Activated T-cell treated with anti-CD3 and anti-CD28 coated beads for 48 hours (primary cell): ENCODE measurements at regions not wholly inside any gene's neighbourhood (a gene's known extent, or its start where the extent isn't known, plus 50 kb on each side); places are given as distances from the start of the nearest gene placed in this dataset.

Source experiments
- DNase-seq: peaks from one replicate; pipeline ENCODE4 v3.0.0-alpha.2; 2020; ENCODE audit warnings: low read depth

- no peak for DNase-seq
These were observed 211.5 kb upstream of the GAS1 start for GRCh38 chr9:87158765-87159164.

DNA sequence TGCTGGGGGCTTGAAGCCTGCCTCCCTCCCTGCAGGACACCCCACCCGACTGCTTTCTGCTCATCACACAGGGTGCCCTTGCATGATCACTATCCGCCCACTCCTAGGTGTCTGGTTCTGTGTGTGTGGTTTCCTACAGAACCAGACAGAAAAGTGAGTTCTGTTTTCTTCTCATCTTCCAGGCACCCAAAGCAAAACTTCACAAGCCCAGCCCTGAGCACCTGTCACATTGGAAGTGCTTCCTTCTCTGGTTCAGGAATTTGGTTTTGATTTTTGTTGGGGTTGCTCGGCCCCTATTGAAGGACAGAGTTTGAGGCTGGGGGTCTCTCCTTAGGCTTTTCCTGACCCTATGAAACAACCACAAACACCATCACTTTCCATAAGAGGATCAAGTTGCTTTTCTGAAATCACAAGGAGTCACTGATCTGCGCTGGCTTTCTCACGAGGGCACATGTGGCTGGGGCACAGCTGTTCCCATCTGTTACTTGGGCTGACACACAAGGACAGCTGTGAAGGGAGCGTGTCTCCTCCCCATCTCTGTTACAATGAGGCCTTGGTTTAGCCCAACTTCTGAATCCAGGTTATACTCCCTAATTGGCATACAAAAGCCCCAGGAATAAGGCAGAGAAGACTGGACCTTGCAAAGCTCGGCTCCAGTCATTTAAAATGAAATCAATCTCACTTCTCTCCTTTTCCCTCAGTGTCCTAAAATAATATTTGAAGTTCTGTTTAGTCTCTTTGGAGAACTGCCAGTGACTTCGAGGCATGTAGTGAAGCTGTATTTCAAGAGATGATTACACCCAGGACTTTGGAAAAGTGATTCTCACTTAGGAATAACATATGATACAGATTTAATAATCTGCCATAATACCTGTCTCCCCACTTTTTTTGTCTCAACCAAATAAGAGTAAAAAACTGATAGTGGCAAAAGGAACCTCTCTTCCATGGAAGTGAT, 213.1 kb upstream of the GAS1 start:
- no peak for DNase-seq

DNA sequence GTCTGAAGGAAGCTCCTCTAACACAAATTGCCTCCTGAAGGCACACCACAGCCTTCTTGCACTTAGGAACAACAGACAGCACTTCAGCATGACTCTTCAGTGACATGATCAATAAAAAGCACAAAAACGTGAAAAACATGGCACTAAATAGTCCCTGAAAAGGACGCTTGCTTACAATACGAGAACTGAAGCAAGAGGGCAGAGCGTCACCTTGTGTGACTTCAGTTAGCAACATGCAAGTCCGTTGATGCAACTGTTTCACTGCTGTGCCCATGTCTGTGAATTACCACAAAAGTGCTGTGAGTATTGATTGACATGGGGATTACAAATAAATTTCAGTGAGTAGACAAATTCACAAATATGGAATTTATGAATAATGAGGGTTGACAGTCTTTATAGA, 219.9 kb upstream of the GAS1 start:
- no peak for DNase-seq

- no peak for DNase-seq
These were observed 220.3 kb upstream of the GAS1 start for GRCh38 chr9:87167582-87167981.

GRCh38 chr9:87178302-87178701, 231.0 kb upstream of the GAS1 start:
- DNase-seq: no peak

GRCh38 chr9:87179553-87180340, 232.4 kb upstream of the GAS1 start:
- DNase-seq: no peak

DNA sequence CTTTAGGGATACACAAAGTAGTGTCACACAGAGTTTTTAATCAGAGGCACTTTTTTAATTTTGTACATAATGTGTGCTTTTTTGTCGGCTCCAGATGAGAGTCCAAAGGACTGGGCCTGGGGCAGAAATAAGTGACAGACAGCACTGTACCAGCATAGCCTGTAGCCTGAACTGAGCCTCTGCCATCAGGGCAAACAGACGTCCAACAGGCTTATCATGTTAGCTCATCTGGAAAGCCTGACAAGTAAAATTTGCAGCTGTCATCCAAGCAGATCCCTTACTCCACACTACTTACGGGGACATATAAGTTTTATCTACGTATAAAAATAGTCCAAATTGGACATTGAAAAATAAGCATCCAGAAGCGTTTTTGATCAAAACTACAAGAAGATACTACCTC, 233.1 kb upstream of the GAS1 start:
- no peak for DNase-seq

DNA sequence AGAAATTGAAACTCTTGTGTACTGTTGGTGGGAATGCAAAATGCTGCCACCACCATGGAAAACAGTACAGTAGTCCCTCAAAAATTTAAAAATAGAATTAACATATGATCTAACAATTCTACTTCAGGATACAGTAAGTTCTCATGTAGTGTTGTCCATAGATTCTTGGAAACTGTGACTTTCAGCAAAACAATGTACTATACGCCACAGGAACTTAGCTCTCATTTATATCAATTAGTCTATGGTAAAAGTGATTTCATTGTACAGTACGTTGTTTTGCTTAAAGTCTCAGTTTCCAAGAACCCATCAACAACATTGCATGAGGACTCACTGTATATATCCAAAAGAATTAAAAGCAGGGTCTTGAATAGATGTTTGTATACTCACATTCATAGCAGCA, 233.5 kb upstream of the GAS1 start:
- DNase-seq: no peak

- no peak for DNase-seq
These were observed 234.4 kb upstream of the GAS1 start for GRCh38 chr9:87181670-87182069.

GRCh38 chr9:87184956-87185642, 237.8 kb upstream of the GAS1 start:
- DNase-seq: no peak

DNA sequence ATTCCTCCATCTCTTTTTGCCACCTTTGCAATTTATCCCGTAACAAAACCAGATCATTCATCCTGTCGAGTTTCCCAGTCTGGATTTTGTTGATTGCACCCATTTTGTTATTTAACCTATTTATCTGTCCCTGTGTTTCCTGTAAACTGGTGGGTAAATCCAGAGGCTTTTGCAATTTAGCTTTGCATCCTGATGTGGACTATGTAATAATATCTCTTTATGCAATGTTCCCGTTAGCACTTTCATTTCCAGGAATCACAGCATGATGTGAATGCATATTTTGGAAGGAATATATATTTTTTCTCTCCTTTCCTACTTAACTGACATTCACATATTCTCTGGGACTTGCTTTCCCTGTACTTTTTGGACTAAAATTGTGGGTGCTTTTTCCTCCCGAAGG, 240.3 kb upstream of the GAS1 start:
- no peak for DNase-seq

GRCh38 chr9:87189006-87189405, 241.7 kb upstream of the GAS1 start:
- DNase-seq: no peak

GRCh38 chr9:87193151-87193550, 245.8 kb upstream of the GAS1 start:
- DNase-seq: no peak

GRCh38 chr9:87193925-87194868, 246.9 kb upstream of the GAS1 start:
- no peak for DNase-seq

GRCh38 chr9:87195306-87195705, 248.0 kb upstream of the GAS1 start:
- no peak for DNase-seq

GRCh38 chr9:87197349-87198130, 250.2 kb upstream of the GAS1 start:
- DNase-seq: no peak

GRCh38 chr9:87198716-87199115, 251.4 kb upstream of the GAS1 start:
- DNase-seq: no peak

DNA sequence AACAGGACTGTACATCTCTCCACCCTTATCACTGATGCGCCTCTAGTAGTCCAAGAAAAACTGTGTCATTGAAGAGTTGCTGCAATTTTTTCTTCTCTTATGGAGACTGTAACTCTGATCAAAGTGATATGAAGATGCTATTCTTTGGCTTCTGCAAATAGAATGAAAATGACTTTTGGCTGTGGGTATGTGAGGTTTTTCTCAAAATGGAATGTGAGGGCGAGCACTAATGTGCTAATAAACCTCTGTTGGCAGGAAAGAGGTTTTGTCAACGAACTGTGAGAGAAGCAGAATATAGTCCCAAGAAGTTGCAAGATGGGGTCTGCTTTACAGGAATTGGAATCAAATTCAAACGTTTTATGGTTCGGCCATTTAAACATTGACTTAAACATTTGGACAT, 252.0 kb upstream of the GAS1 start:
- no peak for DNase-seq

DNA sequence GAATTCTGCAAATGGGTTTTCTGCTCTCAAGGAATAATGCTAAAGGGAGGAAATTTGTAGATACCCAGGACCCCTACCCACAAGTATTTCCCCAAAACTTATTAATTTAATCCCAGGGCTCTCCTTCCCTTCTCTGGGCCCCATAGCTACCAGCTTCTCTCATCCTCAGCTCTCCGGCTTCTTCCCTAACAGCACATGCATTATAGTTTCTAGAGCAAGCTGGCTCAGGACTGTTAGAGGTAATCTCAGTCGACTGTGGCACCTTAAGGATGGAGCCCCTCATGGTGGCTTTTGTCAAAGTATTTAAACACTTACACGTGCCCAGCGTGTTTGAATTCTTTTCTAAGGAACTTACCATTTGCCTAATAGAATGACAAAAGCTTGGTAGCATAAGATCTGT, 252.5 kb upstream of the GAS1 start:
- no peak for DNase-seq

- DNase-seq: no peak
These were observed 254.0 kb upstream of the GAS1 start for GRCh38 chr9:87201351-87201751.
